H4 (cell line): ENCODE measurements at regions not wholly inside any gene's neighbourhood (a gene's known extent, or its start where the extent isn't known, plus 50 kb on each side); places are given as distances from the start of the nearest gene placed in this dataset.

Experiments
- DNase-seq: peaks from one replicate; pipeline ENCODE4 v3.0.0-alpha.2; 2015; ENCODE audit warnings: low spot score

DNA sequence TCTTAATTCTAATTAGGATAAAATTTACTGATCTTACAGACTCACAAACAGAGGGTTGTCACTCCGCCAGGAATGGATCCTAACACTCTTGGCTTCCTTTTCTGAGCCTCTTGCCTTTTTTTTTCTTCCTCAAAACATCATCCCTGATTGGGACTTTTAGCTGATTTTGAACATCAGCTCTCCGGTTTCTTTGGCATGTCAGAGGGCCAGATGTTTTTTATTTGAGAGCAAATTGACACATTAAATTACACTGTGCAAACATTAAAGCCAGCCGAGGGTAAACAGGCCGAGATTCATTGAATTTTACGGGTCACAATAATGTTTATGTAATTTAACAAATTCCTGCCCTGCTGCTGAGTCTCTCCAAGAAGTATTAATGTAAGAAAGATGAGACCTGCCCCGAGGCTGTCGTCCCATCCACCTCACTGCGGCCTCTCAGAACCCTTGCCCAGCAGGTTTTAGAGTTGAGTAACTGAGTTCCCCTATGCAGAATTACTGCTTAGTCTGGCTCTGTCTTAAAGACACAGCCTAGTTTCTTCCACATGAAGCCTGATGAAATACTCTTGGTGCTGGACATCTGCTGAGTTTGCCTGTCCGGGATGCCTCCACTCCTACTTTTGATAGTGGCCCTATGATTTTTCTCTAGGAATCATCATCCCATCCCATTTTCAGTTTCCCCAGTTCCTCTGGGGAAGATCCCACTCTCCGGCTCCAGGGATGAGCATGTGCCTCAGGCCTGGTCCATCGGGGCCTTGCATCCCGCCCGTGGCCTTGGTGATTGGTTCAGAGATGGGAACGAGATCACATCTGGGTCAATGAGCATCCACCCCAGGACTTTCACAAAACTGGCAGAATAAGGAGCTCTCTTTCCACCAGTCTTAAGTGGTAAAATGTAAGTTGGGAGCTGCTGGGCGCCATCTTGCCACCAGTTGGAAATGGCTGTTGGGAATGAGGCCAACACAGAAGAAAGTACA, 226.6 kb upstream of the TLE3 start:
- DNase-seq, result peak; percentile 82

DNA sequence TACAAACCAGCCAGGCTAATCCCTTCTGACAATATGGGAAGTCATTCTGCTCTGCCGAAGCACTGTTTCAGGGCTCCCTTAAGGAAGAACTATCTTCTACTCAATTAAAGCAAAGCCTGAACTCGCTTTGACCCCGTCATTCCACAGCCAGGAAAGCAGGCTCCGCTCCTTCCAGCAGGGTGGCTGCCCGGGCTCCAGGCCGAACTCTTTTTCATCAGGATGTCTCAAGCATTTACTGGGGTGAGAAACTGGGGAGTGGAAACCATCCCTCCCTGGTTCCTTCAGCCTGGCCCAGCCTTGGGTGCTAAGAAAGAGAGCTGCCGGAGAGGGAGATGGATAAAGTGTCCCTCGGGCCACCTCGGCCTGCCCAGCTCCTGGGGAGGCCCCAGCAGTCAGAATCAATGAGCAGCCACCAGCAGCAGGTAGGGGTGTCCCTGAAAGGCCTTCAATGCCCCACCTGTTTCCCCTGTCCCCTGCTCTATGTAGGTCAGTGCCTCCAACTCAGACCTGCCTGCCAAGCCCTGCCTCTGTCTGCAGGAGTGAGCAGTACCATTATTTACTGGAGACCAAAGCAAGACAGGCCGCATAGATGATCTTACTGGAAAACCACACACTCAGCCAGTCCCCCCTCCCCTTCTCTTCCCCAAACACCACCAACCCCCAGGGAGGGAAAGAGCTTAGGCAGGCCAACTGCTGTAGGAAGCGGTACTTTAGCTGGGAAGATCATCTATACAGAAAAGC, 225.6 kb upstream of the TLE3 start:
- peak; percentile 66 for DNase-seq

DNA sequence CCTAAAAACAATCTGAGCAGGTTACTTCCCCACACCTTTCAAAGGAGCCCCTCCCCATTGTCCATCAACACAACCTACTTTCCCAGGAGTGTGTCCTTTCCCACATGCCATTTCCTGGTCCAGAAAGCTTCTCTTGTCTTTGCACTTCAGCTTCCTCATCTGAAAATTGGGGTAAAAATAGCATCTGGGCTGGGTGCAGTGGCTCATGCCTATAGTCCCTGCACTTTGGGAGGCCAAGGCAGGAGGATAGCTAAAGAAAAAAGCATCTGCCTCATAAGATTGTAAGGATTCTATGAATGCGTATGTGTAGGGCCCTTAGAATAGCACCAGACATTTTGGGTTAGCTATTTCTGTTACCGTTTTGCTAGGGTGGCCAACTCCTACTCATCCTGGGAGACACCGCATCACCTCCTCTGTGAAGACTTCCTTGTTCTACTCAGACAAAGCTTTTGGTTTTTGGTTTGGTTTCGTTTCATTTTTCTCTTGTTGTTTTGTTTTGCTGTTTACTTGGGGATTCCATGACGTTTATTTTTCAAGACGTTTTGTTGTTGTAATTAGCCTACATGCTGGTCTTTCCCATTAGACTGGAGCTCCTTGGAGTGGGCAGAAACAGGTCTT, 224.4 kb upstream of the TLE3 start:
- no peak for DNase-seq

GRCh38 chr15:70321172-70321819, 223.6 kb upstream of the TLE3 start:
- no peak for DNase-seq

GRCh38 chr15:70320482-70320881, 222.8 kb upstream of the TLE3 start:
- no peak for DNase-seq

DNA sequence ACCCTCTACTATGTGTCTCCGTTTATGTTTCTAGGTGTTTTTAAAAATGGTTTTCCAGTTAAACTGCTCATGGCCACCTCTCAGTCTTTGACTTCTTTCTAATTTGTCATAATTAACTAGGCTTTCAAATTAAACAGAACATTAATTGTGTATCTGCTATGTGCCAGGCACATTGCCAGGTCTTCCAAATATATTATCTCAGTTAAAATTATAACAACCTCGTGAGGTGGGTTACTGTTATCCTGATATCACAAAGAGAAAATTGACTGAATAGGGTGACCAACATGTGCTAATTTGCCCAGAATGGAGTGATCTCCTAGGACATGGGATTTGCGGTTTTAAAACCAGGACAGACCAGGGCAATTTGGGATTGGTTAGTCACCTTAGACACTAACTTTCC, 222.4 kb upstream of the TLE3 start:
- no peak for DNase-seq

GRCh38 chr15:70319466-70319865, 221.7 kb upstream of the TLE3 start:
- no peak for DNase-seq

- DNase-seq, result no peak
Observed at GRCh38 chr15:70318594-70319465, 221.1 kb upstream of the TLE3 start.

DNA sequence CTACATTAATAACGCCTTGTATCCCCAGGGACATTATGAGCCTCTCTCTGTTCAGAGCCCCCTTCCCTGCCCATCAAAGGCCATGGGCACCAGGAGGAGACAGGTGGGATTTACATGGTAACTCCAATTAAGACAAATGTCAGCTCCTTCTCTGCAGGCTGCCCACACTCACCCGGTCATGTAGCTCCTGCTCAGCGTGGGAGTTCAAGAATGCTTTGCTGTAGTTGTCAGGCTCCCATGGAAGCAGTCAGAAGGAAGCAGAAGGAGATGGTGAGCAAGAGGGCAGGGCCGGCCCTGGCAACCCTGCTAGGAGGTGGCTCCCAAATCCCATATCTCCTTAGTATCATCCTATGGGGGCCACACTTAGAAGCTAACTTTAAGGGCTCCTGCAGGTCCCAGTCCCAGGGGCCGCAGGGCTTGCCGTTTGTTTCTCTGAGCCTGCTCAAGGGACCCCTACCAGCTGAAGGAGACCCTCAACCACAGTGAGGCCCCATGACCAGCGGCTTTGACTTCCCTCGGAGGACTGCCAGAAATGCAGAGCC, 218.4 kb upstream of the TLE3 start:
- no peak for DNase-seq

GRCh38 chr15:70315431-70315830, 217.7 kb upstream of the TLE3 start:
- no peak for DNase-seq

- no peak for DNase-seq
Observed at GRCh38 chr15:70314688-70315087, 217.0 kb upstream of the TLE3 start.

DNA sequence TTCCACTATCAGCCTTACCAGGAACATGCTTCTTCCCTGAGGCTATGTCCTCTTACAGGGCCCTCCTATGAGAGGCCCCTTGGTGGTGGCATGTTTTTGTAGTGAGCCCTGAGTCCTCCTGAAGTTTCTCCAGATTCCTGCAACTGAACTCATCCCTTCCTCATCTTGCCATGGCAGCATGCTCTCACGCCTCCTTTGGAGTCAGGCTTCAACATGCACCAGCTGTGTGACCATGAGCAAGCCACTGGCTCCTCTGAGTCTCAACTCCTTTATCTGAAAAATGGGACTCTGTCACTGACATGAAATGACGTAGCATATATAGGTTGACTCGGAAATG, 216.3 kb upstream of the TLE3 start:
- no peak for DNase-seq

GRCh38 chr15:70313099-70314017, 215.6 kb upstream of the TLE3 start:
- no peak for DNase-seq

DNA sequence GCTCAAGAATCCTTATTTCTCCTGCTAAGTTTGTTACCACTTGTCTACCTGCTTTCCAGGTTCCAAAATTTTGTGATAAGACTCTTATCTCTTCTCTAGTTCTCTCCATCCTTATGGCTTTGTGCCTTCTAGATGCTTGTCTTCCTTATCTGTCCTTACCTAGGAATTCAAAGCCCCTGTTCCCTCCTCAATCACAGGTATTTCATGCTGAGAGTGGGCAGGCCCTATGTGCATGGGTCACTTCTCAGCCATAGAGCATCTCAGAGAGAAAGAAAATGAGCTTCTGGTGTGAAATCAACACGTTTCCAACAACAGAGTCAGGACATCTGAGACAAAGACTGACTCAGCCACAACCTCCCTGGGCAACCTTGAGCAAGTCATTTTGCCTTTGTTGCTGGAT, 214.1 kb upstream of the TLE3 start:
- no peak for DNase-seq

DNA sequence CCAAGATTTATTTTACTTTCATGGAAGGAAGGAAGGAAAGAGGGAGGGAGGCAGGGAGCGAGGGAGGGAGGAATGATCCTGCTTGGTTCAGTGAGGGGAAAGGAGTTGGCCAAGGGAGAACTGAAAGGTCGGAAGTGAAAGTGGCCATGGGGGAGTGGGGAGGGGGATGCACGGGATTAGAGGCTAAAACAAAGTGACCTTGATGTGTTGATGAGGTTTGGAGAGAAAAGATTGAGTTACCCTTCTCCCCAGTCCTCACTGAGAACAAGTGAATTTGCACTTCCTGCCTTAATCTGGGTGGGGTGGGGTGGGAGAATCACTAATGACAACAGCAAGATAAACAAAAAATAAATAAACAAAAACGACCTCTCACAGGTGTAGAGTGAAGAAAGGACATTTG, 212.0 kb upstream of the TLE3 start:
- DNase-seq, result no peak

- no peak for DNase-seq
Observed at GRCh38 chr15:70308735-70309434, 211.2 kb upstream of the TLE3 start.

GRCh38 chr15:70308011-70308734, 210.5 kb upstream of the TLE3 start:
- no peak for DNase-seq

DNA sequence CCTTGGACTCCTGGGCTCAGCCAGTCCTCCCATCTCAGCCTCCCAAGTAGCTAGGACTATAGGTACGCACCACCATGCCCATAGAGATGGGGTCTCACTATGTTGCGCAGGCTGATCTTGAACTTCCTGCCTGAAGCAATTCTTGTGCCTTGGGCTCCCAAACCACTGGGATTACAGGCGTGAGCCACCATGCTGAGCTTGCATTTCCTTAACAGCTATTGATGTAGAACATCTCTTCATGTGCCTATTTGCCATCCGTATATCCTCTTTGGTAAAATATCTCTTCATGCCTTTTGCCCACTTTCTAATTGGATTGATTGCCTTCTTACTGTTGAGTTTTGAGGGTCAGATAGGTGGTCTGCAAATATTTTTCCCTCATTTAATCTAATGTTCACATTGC, 208.9 kb upstream of the TLE3 start:
- no peak for DNase-seq
